ENCODE measurements at regions not wholly inside any gene's neighbourhood (a gene's known extent, or its start where the extent isn't known, plus 50 kb on each side); places are given as distances from the start of the nearest gene placed in this dataset.

DNA sequence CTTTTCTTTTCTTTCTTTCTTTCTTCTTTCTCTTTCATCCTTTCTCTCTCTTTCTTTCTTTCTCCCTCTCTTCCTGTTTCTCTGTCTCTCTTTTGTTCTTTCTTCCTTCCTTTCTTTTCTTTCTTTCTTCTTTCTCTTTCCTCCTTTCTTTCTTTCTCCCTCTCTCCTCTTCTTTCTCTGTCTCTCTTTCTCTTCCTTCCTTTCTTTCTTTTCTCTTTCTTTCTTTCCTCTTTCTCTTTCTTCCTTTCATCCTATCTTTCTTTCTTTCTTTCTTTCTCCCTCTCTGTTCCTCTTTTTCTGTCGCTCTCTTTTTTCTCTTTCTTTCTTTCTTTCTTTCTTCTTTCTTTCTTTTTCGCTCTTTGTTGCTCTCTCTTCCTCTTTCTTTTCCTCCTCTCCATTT is 1149.2 kb upstream of the AUTS2 start:
- DNase-seq, result no peak

DNA sequence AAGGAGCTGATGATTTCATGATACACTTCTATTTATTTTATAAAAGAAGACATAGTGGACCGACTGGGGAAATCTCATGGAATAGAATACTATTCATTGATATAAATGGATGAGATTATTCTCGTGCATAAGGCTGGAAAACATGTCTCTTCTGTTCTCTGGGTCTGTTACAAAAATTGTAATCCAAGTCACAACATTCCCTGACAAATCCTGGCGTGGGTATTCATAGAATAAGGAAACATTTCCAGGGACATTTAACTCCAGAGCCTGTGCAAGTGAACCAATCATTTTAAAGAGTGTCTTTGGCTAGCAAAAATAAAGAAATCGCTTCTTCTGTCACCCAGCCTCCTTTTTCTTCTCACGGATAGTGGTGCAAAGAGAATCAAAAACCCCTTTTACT is 1148.5 kb upstream of the AUTS2 start:
- no peak for DNase-seq

DNA sequence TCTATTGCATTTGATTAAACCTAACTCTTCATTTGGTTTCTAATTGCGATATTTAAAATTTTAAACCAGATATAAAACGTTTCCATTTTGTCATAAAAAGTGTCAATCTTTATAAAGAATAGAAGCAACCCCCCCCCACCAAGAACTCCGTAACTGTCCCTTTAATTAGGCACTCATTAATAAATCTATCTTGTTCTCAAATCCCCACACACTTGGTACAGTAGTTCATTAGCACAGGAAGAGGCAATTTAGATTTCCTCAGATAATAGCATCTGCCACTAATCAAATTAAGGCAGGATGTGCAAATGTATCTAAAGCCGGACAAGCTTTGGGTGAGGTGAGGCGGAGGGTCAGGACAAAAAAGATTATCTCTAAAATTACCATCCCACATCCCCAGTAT is 1143.3 kb upstream of the AUTS2 start:
- no peak for DNase-seq

DNA sequence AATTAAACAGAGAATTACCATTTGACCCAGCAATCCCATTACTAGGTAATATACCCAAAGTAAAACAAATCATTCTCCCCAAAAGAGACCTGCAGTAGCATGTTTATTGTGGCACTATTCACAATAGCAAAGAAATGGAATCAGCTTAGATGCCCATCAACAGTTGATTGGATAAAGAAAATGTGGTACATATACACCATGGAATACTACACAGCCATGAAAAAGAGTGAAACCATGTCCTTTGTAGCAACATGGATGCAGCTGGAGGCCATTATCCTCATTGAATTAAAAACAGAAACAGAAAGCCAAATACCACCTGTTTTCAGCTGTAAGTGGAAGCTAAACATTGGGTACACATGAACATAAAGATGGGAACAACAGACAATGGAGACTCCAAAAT is 1141.8 kb upstream of the AUTS2 start:
- DNase-seq, result no peak

DNA sequence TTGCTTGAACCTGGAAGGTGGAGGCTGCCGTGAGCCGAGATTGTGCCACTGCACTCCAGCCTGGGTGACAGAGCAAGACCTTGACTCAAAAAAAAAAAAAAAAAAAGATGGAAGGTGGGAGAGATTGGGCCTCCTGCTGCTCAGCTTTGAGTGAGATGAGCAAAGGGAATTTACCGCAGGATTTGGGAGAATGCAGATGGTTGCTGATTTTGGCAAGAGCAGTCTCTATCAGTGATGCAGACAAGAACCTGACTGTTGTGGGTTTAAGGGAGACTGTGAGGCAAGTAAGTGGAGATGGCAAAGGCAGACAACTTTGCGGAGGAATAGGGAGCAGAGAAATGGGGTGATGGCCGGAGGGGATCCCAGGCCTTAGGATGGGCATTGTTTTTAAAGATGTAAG is 1140.8 kb upstream of the AUTS2 start:
- DNase-seq, result no peak

DNA sequence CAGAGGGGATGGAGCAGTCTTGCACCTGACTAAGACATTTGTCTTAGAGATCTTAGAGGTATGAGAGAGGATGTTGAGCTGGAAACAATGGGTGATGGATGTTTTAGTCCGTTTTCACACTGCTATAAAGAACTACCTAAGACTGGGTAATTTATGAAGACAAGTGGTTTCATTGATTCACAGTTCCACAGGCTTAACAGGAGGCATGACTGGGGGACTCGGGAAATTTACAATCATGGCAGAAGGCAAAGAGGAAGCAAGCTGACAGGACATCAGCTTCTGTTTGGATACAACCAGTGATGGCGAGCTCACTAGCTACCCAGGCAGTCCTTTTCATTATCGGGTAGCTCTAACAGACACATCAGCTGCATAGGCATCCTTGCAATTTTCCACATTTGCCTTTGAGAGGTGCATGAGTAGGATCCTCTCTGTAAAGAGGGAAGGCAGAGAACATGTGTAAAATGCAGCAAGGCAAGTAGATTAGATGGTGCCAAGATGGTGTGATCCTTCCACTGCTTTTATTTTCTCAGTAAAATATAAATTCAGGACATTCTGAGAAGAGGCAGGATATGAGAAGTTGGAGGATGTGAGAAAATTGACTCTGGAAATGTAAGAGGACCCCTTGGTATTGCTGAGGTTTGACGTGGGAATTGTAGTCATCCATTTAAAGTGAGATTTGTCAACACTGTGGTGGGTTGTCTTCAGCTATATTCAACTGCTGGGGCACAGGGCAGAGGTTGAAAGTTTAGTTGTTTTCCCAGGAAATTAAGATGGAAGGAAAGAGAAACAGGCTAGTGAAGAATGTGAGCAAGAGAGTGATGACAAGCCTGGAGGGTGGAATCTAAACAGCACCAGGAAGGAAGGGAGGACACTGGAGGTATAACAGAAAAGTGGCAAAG is 1140.0 kb upstream of the AUTS2 start:
- no peak for DNase-seq

DNA sequence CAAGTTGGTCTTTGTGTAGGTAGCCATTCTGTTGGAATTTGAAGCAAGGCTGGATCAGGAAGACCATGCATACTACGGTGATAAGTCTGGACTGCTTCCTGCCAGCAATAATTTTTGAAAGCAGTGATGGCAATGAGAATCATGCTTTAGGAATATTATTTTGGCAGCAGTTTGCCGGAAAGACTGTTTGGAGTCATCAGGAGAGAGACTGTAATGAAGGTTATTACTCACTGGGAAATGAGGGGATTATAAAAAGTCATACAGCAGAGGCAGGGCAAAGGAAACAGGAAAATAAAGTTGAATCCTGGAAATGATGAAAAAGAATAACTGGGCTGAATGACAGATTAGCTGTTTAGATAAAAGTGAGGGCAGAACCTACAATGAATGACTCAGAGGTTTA is 1136.8 kb upstream of the AUTS2 start:
- no peak for DNase-seq

DNA sequence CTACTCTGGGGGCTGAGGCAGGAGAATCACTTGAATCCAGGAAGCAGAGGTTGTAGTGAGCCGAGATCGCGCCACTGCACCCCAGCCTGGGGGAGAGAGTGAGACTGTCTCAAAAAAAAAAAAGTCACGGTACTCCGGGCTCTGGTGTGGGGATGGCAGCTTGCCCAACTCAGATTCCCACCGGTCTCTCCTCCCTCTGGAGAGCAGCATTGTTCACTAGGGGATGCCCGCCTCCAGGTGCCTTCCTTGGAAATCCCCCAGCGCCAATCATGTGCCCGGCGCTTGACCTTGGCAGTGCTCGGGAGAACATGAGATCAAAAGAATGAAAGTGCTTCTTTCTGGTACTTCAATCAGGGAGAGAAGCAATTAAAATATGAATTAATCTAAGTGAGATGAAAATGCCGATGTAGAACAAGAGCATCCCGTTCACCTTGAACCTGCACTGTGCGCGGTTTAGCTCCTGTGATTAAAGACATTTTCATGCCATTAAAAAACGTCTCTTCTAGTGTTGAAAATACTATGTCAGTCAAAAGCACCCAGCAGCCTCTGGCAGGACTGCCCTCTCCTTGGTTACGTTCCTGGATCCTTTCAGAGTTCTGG is 1127.3 kb upstream of the AUTS2 start:
- no peak for DNase-seq

DNA sequence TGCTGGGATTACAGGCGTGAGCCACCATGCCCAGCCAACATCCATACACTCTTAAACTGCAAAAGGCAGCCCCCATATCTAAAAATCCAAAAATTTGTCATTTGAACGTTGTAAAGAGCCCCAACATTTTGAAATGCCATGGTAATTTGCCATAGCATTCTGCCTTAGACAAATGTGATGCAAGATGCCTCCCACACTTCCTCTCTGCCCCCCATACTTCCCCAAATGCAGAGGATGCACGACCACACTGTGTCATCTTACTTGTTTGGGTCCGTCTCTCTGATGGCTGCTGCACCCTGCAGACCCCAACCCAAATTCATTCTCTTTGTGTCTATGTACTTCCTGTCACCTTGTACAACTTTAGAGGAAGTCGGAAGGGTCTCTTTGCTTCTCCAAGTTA is 1125.6 kb upstream of the AUTS2 start:
- DNase-seq, result no peak

DNA sequence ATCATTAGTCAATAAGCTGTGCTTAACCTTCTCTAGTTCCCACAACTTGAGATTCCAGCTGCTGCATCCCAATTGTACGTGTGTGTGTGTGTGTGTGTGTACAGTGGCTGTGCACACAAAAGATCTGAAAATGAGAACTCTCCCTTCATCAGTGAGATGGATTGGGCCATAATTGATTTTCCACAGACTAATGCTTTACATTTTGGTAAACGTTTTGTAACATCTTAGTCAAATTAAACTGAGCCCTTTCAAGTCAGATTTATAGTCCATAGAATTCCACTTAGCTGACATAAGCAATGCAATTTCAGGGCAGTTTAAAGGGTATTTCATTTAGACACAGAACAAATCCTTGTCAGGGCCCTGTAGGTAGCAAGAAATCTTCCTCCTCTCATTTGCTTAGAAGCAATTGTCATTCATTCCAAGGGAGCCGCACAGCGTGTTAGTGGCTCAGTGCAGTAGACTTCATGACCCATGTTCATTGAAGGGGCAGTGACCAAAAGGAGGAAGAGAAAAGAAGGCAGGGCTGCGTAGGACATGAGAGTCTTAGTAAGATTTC is 1123.5 kb upstream of the AUTS2 start:
- no peak for DNase-seq

DNA sequence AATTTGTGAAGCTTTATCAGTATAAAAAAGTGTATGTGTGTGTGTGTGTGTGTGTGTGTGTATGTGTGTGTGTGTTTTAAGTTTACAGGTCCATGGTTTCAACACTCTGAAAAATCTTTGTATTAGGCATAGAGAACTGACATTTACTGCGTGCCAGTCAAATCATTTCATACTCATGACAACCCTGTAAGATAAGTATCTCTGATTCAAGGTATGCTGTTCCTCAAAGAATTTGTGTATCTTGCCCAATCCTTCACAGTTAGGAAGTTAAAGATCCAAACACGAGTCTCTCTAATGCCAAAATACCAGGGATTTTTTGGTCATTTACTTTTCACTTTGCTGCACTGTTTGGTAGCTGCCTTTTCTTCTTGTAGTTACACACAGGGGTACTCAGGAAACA is 1121.3 kb upstream of the AUTS2 start:
- no peak for DNase-seq

DNA sequence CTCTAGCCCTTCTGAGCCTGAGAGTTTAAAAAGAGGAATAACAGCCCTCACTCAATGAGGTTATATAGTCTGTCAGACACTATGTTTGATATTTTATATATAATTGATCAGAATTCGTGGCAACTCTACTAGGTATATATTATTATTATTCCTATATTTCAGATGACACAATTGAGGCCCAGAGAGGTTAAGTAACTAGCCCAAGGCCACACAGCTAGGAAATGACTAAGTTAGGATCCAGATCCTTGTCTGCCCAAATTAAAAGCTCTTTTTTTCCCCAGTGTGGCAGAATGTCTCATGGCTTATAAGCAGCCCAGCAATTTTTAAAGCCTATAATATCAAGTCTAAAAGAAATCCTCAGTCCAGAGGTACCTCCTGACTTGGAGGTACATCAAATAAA is 1119.9 kb upstream of the AUTS2 start:
- DNase-seq, result no peak

DNA sequence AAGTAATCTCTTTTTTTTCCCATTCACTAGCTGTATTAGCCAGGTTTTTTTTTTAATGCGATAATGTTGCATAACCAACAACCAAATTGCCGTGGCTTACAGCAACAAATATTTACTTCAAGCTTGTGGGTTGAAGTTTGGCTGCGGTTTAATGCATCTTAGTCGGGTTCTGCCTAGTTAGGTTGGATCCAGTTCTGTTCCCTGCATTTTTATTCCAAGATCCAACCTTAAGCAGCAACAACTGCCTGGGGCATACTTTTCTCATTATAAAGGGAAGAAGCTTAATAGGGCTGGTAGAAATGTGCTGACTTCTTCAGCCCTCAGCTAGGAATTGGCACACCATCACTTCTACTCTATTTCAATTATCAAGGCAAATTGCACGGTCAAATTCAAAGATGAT is 1115.5 kb upstream of the AUTS2 start:
- DNase-seq, result no peak

DNA sequence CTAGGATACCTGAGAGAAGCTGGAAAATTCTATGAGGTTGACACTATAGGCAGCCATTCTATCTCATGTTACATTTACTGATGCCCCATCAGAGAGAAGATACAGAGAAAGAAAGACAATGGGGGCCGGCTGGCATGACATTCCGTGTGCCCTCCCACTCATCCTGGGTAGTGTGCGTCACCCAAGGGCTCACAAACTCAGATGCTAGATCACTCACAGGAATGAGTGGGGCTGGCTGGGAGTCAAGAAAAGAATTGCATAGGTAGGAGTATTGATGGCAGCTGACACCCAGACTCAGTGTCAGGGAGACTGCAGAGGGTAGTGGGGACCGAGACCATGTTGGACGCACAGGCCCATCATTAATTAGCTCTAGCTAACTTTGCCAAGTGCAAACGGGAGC is 1113.5 kb upstream of the AUTS2 start:
- no peak for DNase-seq

DNA sequence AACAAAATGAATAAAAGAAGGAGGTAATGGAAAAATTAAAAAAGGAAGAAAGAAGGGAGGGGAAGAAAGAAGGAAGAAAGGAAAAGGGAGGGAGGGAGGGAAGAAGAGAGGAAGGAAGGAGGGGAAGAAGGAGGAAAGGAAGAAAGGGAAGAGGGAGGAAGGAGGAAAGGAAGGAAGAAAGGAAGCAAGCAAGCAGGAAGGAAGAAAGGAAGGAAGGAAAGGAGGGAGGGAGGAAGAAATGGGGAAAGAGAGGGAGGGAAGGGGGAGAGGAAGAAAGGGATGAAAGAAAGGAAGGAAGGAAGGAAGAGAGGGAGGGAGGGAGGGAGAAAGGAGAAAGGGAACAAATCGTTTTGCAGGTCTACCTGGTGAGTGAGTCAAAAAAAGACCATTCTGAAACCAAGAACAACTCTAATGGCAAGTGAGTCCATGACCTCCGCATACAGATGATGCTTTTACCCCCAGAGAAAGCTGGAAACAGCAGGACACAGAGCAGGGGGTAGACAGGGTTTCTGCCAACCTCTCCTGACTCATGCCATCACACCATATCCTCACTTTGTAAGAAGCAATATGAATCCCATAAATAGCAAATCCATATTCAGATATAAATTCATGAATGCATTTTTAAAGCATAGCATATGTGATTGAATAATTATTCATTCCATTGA is 1112.9 kb upstream of the AUTS2 start:
- DNase-seq, result no peak

DNA sequence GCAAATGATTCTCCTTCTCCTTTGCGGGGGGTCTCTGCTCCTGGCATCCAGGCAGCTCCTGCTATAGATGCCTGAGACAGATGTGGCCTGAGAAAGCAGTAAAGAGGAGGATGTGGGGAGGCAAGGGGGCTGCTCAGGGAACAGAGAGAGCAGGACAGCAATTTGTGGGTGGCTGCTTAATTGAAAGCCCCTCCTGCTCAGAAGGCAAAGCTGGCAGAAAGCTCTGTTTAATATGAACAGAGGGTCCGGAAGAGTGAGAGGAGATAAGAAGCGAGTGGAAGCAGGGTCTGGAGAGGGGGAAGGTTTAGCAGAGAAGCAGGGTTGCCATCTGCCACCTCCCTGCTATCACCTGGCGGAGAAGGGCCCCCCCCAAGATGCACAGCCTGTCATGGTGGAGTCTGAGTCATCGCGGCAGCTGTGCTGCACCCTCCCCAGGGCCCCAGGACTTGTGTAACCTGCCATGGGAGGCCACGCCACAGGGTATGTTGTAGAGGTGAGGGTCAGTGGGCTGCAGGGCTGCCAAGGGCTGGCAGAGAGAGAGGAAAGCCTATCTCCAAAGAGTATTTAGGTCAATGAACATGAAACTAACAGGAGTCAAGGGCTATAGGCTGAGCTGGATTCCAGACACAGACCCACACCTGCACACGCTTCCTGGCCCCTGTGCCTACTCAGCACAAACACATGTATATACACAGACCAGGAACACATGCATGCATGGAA is 1109.8 kb upstream of the AUTS2 start:
- DNase-seq, result no peak

DNA sequence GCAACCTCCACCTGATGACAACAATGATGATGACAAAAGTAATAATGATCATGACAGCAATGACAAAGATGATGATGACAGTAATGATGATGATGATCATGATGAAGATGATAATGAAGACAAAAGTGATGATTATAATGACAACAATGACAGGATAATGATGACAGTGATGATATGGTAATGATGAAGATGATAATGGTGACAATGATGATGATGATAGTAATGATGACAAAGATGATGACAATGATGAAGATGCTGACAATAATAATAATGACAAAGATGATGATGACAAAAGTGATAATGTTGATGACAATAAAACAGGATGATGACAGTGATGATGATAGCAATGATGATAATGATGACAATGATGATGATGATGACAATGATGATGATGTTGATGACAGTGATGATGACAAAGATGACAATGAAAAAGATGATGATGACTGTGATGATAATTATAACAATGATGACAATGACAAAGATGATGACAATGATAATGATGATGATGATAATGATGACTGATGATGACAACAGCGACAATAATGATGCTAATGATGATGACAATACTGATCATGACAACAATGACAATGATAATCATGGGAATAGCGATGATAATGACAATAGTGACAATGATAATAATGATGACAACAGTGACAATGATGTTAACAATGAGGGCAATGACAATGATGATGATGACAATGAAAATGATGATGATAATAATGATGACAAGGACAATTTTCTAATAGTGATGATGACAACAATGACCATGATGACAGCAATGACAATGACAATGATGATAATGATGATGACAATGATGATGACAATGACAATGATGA is 1106.5 kb upstream of the AUTS2 start:
- DNase-seq, result no peak

DNA sequence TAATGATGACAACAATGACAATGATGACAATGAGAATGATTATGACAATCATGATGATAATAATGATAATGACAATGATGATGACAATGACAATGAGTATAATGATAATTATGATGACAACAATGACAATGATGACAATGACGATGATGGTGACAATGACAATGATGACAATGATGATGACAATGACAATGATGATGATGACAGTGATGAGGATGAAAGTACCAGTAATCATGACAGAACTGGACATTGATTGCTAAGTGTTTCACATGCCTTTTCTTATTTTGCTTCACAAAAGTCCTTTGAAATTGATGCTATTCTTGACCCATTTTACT is 1106.0 kb upstream of the AUTS2 start:
- no peak for DNase-seq

DNA sequence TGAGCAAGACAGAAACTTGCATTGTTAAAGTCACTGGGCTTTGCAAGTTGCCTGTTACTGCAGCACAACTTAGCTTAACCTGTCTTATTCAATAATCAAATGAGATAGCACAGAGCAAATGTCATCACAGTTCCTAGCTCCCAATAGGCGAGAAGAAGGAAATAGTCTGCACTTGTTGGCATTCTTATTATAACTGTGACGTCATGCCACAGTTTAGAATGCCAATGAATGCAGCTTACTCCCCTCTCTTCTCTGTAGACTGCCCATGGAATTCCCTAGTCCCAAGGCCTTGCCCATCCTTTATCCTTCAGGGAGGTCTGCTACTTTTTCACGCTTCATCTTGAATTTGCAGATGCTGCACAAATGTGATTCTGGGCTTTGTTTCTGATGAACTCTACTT is 1094.9 kb upstream of the AUTS2 start:
- no peak for DNase-seq

DNA sequence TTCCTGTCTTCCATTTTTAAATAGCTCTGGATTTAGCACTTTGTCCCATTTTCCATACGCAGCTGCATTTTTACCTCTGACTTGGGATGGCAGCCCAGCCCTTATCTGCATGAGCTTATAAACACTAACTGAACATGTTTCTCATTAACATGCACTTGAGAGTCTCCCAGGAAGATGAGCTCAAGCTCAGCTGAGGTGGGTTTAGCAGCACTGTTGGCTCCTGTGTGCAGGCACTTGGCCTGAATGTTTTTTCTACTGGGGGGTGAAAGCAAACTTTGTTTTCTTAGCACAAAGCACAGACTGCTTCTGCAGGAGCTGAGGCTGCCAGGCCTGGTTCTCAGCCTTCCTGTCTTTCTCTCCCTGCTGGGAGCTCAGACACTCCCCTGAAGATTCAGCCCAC is 1093.6 kb upstream of the AUTS2 start:
- DNase-seq, result no peak

DNA sequence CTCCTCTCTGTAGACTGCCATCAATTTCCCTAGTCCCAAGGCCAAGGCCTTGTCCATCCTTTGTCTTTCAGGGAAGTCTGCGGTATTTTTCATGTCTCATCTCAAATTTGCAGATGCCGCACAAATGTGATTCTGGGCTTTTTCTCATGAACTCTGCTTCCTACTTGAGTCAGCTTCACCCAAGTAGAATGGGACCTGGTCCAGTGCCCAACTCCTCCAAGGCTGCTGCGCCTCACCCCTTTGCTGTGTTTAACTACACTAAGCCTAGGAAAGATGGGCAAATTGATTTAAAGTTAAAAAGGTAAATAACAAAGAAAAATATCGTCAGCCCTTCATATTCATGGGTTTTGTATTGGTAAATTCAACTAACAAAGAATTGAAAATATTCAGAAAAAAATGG is 1092.6 kb upstream of the AUTS2 start:
- DNase-seq, result no peak

DNA sequence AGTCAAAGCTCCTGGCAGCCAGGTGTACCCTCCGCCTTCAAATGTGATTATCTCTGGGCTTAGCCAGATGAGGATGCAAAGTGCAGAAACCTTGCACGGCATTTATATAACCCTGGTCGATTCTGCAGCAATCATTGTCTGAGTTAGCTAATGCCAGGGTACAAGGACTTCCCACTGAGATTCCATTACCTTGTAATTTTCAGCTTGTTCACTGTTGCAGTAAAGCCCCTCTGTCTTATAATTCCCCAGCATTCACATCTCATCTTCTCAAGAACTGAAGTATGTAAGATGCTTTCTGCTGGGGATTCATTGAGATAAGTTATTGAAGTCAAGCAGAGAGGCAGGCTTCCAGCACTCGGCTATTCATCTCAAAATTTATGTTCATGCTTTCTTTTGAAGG is 1090.6 kb upstream of the AUTS2 start:
- no peak for DNase-seq

DNA sequence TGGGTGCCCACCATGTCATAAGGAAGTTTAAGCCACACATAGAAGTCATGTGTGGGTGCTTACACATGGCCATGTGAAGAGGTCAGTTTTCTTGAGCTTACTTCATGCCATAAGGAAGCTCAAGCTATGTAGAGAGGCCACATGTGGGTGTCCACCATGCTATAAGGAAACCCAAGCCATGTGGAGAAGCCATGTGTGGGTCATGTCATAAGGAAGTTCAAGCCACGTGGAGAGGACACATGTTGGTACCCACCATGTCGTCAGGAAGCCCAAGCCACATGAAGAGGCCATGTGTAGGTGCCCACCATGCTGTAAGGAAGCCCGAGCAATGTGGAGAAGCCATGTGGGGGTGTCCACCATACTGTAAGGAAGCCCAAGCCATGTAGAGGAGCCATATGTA is 1089.2 kb upstream of the AUTS2 start:
- DNase-seq, result no peak

Data from NCI-H510A treated with DMSO at 0.1 percent for 48 hours (cell line).